Occipital lobe (tissue), 1 donor: ENCODE measurements at regions not wholly inside any gene's neighbourhood (a gene's known extent, or its start where the extent isn't known, plus 50 kb on each side); places are given as distances from the start of the nearest gene placed in this dataset.

ENCODE experiments used
- DNase-seq: peaks from one replicate; lab custom pipeline; 2025; lab: John Stamatoyannopoulos, UW

GRCh38 chr13:110826861-110827672 lies 87.8 kb downstream of the ANKRD10 start:
- DNase-seq, result no peak
